ENCODE measurements at regions not wholly inside any gene's neighbourhood (a gene's known extent, or its start where the extent isn't known, plus 50 kb on each side); places are given as distances from the start of the nearest gene placed in this dataset.
"Not testable (repeated sequence)": the region's sequence is repeated elsewhere in the genome, so short reads cannot be mapped to it uniquely, and the experiment has no call there.

DNA sequence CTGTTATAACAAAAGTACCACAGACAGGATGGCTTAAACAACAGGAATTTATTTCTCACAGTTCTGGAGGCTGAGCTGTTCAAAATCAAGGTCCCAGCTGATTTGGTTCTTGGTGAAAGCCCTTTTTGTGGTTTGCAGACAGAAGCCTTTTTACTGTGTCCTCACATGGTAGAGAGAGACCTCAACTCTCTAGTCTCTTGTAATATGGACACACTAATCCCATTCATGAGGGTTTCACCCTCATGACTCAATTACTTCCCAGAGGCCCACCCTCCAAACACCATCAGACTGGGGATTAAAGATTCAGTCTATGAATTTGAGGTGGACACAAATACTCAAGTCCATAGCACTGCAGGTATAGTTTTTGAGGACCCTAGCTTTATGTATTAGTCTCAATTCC, 97.3 kb upstream of the WIPF3 start:
- DNase-seq: not testable (repeated sequence)

DNA sequence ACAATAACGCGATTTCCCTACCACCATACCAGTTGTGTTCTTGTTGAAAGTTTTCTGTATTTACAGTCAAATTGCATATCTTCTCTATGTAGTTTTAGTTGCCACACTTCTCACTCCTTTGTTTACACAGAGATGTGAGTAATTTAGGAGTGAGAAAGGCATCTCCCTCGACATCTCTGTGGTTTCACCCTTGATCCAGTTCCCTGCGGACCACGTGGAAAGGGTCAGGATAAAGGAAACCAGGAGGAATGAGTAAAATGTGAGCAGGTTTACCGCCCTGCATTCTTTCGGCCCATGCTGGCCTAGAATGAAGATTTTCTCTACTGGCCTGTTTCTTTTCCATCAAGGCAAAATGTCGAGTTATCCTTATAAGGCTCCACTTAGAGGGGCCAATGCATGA, 83.2 kb upstream of the WIPF3 start:
- DNase-seq: not testable (repeated sequence)

DNA sequence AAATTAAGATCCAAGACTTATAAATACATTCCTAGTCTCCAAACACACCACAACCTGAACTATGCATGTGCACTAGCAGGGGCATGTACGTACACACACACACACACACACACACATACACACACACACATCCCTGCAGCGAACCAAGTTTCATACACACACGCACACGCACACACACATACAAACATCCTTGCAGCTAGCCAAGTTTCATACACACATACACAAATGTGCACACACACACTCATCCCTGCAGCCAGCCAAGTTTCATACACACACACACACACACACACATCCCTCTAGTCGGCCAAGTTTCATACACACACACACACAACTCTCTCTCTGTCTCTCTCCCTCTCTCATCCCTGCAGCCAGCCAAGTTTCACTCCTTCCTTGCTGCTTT, 82.7 kb upstream of the WIPF3 start:
- DNase-seq: no peak

DNA sequence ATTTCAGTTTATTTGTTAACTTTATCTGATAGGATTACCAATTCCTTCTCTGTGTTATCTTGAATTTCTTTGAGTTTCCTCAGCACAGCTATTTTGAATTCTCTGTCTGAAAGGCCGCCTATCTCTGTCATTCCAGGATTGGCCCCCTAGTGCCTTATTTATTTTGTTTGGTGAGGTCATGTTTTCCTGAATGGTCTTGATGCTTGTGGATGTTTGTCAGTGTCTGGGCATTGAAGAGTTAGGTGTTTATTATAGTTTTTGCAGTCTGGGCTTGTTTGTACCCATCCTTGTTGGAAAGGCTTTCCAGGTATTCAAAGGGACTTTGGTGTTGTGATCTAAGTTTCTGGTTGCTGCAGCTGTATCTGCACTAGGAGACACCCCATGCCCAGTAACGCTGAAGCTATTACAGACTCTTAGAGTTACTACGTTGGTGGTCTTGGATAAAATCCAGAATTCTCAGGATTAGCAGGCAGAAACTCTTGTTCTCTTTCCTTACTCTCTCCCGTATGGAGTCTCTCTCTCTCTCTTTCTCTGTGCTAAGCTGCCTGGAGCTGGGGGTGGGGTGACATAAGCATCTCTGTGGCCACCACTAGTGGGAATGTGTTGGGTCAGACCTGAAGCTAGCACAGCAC, 76.7 kb upstream of the WIPF3 start:
- not testable (repeated sequence) for DNase-seq

DNA sequence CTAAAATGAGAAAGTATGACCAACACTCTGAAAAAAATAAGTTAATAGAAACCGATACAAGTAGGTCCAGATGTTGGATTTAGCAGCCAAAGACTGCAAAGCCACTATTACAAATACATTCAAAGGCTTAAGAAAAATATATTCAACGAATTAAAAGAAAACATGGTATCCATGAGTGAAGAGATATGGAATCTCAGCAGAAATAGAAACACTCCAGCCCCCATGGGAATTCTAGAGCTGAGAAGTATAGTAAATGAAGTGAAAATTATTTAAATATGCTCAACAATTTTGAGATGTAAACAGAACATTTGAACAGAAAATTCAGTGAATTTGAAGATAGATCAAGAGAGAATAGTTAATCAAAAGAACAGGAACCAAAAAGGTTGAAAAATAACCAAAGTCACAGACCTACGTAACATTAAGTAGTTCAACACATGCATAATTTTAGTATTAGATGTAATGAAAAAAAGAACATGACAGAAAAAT, 72.0 kb upstream of the WIPF3 start:
- no peak for DNase-seq

DNA sequence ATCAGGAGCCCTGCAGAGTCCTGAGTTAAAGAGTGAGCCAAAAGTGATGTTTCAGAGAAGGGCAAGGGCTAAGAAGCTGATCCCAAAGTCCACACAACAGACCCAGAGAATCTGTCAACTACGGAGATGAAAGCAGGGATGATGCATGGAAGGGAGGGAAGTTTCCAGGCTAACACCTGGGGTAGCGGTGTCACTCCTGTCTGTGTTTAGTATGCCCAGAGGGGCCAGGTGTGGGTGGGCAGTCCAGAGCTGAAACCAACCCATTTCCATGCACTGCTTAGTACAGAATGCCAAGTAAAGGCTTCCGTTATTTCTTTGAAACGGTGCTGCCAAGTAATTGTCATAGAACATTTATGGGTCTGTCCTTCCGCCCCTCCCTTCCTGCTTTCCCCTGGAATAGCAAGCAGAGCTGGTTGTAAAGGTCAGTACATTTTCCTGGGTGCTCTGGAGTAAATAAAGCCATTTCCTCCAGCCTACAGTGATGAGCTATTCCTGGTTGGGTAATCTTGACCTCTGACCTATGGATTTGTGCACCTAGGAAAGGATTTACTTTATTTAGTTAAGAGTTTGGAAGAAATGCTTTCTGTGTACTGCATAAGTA, 58.6 kb upstream of the WIPF3 start:
- not testable (repeated sequence) for DNase-seq

DNA sequence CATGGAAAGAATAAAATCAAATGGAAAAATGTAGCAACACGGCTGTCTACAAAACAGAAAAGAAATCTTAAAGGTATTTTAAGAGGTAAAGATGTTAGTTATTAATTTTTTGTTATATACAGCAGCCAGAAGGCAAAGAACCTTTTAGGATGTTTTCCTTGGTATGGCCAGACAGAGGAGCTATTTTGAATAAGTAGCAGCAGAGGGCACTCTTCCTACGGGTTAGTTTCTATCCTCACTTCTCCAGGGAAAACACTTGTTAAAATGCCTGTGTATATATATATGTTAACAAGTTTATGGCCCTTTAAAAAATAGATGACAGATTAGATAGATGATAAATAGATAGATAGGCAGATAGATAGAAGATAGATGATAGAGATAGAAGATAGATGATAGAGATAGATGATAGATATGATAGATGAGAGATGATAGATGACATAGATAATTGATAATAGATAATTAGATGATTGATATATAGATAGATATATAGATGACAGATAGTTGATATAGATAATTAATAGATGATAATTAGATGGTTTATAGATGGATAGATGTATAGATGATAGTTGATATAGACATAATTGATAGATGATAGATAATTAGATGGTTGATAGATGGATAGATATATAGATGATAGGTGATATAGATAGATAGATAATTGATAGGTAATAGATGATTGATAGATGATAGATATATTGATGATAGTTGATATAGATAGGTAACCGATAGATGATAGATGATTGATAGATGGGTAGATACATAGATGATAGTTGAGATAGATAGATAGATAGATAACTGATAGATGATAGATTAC, 57.8 kb upstream of the WIPF3 start:
- peak; percentile 56 for DNase-seq

DNA sequence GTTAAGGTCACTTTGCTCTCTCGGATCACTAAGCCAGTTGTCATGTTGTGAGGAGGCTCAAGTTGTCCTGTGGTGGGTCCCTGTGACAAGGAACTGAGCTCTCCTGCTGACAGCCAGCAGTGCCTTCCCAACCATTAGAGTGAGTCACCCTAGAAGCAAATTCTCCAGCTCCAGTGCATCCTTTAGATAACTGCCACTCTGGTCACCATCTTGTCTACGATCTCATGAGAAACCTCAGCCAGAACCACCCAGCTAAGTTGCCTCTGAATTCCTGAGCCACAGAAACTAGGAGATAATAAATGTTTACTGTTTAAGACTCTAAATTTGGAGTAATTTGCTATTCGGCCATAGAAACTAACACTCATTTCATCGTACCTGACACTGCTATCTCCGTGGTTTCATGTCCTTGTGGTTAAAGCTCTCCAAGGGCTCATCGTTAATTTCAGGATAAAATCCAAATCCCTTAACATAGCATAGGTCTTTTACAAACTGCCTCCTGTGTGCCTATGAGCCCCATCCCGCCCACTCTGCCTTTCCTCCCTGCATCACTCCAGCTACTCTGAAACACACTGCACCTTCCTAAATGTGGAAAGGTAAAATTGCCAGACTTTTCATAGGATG, 56.5 kb upstream of the WIPF3 start:
- DNase-seq: no peak

DNA sequence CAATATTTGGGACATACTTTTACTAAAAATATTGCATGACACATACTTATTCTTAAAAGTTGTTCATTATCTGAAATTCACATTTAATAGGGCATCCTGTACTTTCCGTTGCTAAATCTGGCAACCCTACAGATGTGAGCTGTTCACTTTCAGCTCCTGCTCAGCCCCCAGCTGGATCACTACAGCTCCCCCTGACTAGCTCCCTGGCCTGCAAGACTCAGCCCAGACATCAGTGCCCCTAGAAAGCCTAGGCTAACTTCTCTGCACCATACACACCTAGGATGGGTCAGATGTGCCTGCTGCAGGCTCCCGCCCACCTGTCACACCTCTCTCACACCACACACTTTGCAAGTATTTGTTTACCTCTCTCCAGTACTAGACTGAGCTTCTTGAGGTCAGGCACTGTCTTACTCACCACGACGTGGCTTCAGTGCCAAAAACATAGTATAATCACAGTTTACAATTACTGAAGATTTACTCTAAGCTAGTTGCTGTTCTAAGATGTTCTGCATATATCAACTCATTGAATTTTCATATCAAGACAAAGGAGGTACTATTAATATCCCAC, 55.9 kb upstream of the WIPF3 start:
- not testable (repeated sequence) for DNase-seq

DNA sequence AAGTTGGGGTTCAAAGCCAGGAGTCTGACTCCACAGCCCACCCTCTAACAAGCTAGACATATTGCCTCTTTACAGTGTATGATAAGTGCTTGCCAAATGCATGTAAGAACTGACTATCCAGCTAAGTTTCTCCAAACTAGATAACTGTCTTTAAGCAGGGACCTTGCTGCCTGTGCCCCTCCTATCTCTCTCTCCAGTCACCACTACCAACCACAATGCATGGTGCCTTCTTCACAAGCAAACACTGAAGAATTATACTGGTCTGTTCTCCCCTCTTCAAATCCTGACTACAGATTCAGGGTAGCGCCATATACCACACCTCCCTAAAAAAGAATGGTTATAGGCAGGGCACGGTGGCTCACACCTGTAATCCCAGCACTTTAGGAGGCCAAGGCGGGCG, 55.3 kb upstream of the WIPF3 start:
- DNase-seq: not testable (repeated sequence)

DNA sequence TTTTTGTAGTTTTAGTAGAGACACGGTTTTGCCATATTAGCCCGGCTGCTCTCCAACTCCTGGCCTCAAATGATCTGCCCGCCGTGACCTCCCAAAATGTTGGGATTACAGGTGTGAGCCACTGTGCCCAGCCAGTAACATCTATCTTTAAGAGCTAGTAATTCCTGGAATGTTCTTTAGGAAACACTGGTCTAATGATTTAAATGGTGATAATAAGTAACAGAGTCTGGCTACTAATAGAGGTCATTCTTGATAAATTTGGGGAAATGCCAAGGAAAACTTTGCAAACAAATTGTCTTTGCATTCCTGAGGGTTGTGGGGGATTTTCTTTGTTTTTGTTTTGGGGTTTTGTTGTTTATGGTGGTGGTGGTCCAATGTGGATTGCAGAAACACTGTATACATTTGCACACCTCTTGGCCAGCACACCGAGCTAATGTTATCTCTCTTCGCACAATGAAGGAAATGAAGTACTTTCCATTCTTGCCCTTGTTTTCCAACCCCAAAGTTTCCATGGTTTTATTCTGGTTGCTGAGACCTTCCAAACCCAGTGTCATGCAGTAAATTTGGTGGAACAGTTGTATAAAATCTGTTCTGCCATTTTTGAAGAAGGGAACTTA, 51.3 kb upstream of the WIPF3 start:
- no peak for DNase-seq

Data from NCI-H1105 treated with DMSO at 0.1 percent for 48 hours (cell line).